Left lung (tissue), 4 donors: ENCODE measurements at regions not wholly inside any gene's neighbourhood (a gene's known extent, or its start where the extent isn't known, plus 50 kb on each side); places are given as distances from the start of the nearest gene placed in this dataset.

Experiments used
- ATAC-seq: fragments of 200-7000 bp; cut with Tn5 transposase; one replicate; pipeline ENCODE4 v1.9.1; 2020; ENCODE audit warnings: moderate library complexity
- DNase-seq, 4 donors: peaks; one replicate each; pipeline ENCODE4 v3.0.0-alpha.2; 2013 to 2020
- H3K27ac ChIP-seq, 2 donors: fragments of 200-600 bp; sonication (generic) in 1 of 2; one replicate each; pipeline versions ENCODE4 v1.5.0 to v1.8.0; 2020 to 2021
- H3K27me3 ChIP-seq, 2 donors: fragments of 200-600 bp; sonication (generic) in 1 of 2; one replicate each; pipeline versions ENCODE4 v1.5.0 to v1.8.0; 2020 to 2021
- H3K36me3 ChIP-seq, 2 donors: fragments of 200-600 bp; sonication (generic) in 1 of 2; one replicate each; pipeline versions ENCODE4 v1.5.0 to v1.8.0; 2020 to 2021
- H3K4me1 ChIP-seq, 2 donors: fragments of 200-600 bp; one replicate each; pipeline ENCODE4 v1.8.0; 2021
- H3K4me3 ChIP-seq, 2 donors: fragments of 200-600 bp; sonication (generic) in 1 of 2; one replicate each; pipeline versions ENCODE4 v1.5.0 to v1.8.0; 2020 to 2021; ENCODE audit warnings: mild to moderate bottlenecking in 1 of 2
- H3K9me3 ChIP-seq, 2 donors: fragments of 200-600 bp; sonication (generic) in 1 of 2; one replicate each; pipeline versions ENCODE4 v1.5.0 to v1.8.0; 2020 to 2021
- CTCF ChIP-seq, 2 donors: fragments of 200-600 bp; sonication (generic) in 1 of 2; IDR thresholded peaks; one replicate each; pipeline versions ENCODE4 v1.5.0 to v1.8.0; 2021; ENCODE audit warnings: antibody characterized with exemption in 2 of 2
- intact Hi-C, 2 donors: fragments of 100-400 bp; cut with DNase I; formaldehyde crosslinking; loops; one replicate each; pipeline versions ENCODE4 v1.11.2 to v1.14.2; 2022
- donor health status: DM: no; HTN: yes; CAD: no.
- donor health status: DM: no; HTN: no; CAD: no.

GRCh38 chr4:77305766-77306165 lies 148.8 kb downstream of the CCNG2 start:
- Histone ChIP-seq H3K4me3 (no peak overlapping the region), H3K4me1 (no peaks in the 10 kb centered on the region), H3K27ac (no peak overlapping the region), H3K36me3 (no peaks in the 10 kb centered on the region), H3K27me3 (no peaks in the 10 kb centered on the region), H3K9me3 (no peaks in the 10 kb centered on the region)
- ATAC-seq (no peak), DNase-seq (no peak)
- no peak for TF ChIP-seq CTCF (IDR thresholded peaks at IDR 0.05)
- intact Hi-C loops: no loop called here

DNA sequence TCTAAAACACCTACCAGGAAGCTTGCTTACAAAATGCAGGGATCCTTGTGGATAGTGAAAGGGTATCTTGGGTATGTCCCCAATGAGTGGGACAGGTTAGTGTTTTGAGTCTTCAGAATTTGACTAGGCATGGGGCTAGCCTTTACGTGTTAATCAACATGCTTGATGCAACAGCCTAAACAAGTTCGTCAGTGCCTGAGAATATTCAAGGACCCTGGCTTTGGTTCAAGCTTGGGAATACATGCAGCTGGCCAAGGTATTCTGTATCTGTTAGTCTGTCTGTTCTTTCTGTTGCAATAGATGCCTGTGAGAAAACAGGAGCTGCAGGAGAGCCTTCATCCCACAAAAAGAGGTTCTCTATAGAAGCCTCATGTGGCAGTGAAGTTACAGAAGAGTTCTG lies 149.5 kb downstream of the CCNG2 start:
- no peaks in the 10 kb centered on the region for H3K36me3 ChIP-seq
- no peak for TF ChIP-seq CTCF (IDR thresholded peaks at IDR 0.05)
- no peak overlapping the region for H3K4me3 ChIP-seq
- H3K27ac ChIP-seq: no peak overlapping the region
- intact Hi-C loops: no loop called here
- no peaks in the 10 kb centered on the region for H3K27me3 ChIP-seq
- H3K9me3 ChIP-seq: no peaks in the 10 kb centered on the region
- no peak for DNase-seq
- ATAC-seq: no peak
- no peaks in the 10 kb centered on the region for H3K4me1 ChIP-seq

DNA sequence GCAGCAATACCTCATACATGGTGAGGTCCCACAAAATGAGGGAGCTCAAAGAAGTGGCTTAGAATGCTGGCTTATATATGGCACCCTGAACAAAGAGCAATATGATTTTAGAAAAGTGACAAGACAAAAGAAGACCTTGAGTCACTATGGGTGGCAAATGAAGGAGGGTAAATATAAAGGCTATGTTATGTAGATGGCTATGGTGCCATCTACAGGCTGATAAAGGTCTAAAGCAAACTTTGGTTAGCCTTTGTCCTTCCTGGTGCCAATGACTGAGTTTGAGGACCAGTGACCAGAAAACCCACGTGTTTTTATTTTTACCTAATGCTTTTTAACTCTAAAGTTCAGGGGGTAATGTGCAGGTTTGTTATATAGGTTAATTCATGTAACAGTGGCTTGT lies 151.8 kb downstream of the CCNG2 start:
- ATAC-seq: peak; percentile 85
- peak in 1 of 4 donors; percentile 16 for DNase-seq

GRCh38 chr4:77309496-77309895 lies 152.5 kb downstream of the CCNG2 start:
- Histone ChIP-seq H3K27me3 (no peaks in the 10 kb centered on the region), H3K4me3 (no peak overlapping the region), H3K9me3 (no peaks in the 10 kb centered on the region), H3K27ac (no peak overlapping the region), H3K36me3 (no peaks in the 10 kb centered on the region), H3K4me1 (no peaks in the 10 kb centered on the region)
- no peak for TF ChIP-seq CTCF (IDR thresholded peaks at IDR 0.05)
- DNase-seq (no peak), ATAC-seq (no peak)
- intact Hi-C loops: no loop called here

More for the DNA sequence above, 151.8 kb downstream of the CCNG2 start:
- intact Hi-C loops: no loop called here
- no peaks in the 10 kb centered on the region for H3K27me3 ChIP-seq
- no peaks in the 10 kb centered on the region for H3K36me3 ChIP-seq
- H3K27ac ChIP-seq: no peak overlapping the region
- no peaks in the 10 kb centered on the region for H3K9me3 ChIP-seq
- TF ChIP-seq CTCF (IDR thresholded peaks at IDR 0.05): peak; percentile 24 to 37
- no peaks in the 10 kb centered on the region for H3K4me1 ChIP-seq
- H3K4me3 ChIP-seq: no peak overlapping the region

DNA sequence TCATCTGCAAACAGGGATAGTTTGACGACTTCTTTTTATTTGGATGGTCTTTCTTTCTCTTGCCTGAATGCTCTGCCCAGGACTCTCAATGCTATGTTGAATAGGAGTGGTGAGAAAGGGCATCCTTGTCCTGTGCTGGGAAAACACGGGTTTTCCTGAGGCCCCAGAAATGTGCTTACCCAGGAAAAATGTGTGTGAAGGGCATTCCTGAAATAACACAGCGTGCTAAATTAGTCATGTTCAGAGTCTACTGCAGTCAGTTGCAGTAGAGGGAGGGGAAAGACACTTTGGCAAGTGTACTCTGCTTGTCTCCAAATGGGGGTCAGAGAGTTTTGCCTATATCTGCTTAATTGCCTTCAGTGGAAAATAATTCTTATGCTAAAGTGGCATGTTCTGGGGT lies 153.9 kb downstream of the CCNG2 start:
- H3K27ac ChIP-seq: no peak overlapping the region
- no peak for TF ChIP-seq CTCF (IDR thresholded peaks at IDR 0.05)
- H3K27me3 ChIP-seq: no peaks in the 10 kb centered on the region
- no peaks in the 10 kb centered on the region for H3K36me3 ChIP-seq
- H3K9me3 ChIP-seq: no peaks in the 10 kb centered on the region
- intact Hi-C loops: no loop called here
- no peak overlapping the region for H3K4me3 ChIP-seq
- DNase-seq (no peak), ATAC-seq (peak; percentile 44)
- H3K4me1 ChIP-seq: no peaks in the 10 kb centered on the region
